ENCODE measurements at regions not wholly inside any gene's neighbourhood (a gene's known extent, or its start where the extent isn't known, plus 50 kb on each side); places are given as distances from the start of the nearest gene placed in this dataset.

DNA sequence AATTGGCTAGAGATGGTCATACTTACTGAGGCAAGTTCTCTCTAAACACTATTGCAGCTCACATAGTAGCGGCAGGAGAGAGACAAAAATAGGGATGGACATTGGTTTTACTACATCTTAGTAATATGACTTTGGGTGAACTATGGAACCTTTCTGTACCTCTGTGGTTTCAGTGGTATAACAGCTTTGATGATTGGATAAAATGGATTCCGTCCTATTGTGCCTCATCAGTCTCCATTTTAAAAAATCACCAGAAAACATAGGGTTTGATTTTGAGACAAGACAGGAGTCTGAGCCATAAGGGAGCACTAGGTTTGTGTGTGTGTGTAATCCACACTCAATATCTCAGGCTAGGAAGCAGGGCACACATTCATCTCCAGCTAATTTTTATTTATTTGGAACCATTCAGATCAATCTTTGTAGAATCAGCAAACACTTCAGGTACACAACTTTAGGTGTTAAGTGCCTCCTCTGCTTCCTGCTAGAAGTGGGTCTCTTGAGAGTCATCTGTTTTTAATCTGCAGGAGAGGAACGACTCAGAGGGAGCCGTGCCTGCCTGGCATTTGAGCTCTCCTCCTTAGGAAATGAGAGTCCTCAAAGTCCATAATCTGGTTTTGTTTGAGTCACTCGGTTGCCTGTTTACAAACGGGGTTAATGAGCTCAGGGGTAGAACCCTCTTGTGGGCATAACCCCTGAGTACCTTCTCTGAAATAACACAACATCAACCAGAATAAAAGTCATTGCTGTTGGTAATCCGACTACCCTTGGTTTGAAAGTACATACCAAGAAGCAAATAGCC, 238.5 kb upstream of the BOD1L1 start:
- DNase-seq (ENCODE audit: low read depth, low spot score), result no peak
- Histone ChIP-seq H3K27ac (ENCODE audit: low read length) (no peak overlapping the region), H3K4me1 (ENCODE audit: control insufficient read depth, insufficient read depth, low read length) (no peaks in the 10 kb centered on the region), H3K36me3 (ENCODE audit: control insufficient read depth, insufficient read depth, low read length) (no peaks in the 10 kb centered on the region), H3K4me3 (ENCODE audit: low read length) (no peak overlapping the region), H3K27me3 (ENCODE audit: control insufficient read depth, insufficient read depth, low read length) (no peaks in the 10 kb centered on the region), H3K9me3 (ENCODE audit: control insufficient read depth, insufficient read depth, low read length) (no peaks in the 10 kb centered on the region)
- WGBS (ENCODE audit: insufficient coverage, insufficient read length), result no CpG with 5 or more reads among the region's 7 CpGs

DNA sequence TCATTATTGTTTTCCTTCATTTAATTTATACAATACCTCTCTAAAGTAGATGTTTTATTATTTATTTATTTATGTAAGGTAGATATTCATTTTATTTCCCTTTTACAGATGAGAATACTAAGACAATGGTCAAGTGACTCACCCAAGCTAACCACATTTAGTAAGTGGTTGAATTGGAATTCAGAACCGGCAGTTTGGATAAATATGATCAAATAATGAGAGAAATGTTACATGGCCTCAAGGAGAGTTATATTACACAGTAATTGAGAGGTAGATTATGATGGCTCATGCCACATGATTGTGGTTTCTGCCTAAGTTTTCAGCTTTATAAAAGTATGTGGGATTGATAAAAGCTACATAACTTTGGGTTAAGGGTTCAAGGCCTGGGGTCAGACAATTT, 239.4 kb upstream of the BOD1L1 start:
- WGBS (ENCODE audit: insufficient coverage, insufficient read length), result no CpG with 5 or more reads among the region's 1 CpG
- no peaks in the 10 kb centered on the region for H3K9me3 ChIP-seq (ENCODE audit: control insufficient read depth, insufficient read depth, low read length)
- no peak for DNase-seq (ENCODE audit: low read depth, low spot score)

DNA sequence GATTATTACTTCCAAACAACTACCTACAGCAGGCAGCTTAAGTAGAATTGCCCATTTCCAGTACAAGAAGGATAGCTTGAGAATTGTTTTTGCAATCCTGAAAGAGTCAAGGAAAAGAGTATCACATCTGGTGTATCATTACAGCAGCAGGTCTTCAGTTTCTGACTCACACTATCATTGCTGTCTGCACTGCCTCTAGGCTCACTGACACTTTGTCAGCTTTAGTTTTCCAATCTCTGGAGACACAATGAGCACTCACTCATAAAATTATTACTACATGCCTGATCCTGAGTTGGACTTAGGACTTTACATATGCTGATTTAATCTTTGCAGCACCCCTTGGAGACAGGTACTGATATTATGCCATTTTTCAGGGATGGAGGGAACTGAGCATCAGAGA, 244.6 kb upstream of the BOD1L1 start:
- Histone ChIP-seq H3K9me3 (ENCODE audit: control insufficient read depth, insufficient read depth, low read length) (no peaks in the 10 kb centered on the region), H3K4me3 (ENCODE audit: low read length) (no peak overlapping the region), H3K36me3 (ENCODE audit: control insufficient read depth, insufficient read depth, low read length) (no peaks in the 10 kb centered on the region), H3K4me1 (ENCODE audit: control insufficient read depth, insufficient read depth, low read length) (no peaks in the 10 kb centered on the region), H3K27ac (ENCODE audit: low read length) (no peak overlapping the region), H3K27me3 (ENCODE audit: control insufficient read depth, insufficient read depth, low read length) (no peaks in the 10 kb centered on the region; the same call in 1 of the 2 replicates)
- no peak for DNase-seq (ENCODE audit: low read depth, low spot score)

More for the DNA sequence above, 239.4 kb upstream of the BOD1L1 start:
- H3K4me1 ChIP-seq (ENCODE audit: control insufficient read depth, insufficient read depth, low read length), result no peaks in the 10 kb centered on the region
- H3K27me3 ChIP-seq (ENCODE audit: control insufficient read depth, insufficient read depth, low read length), result no peaks in the 10 kb centered on the region
- H3K36me3 ChIP-seq (ENCODE audit: control insufficient read depth, insufficient read depth, low read length), result no peaks in the 10 kb centered on the region
- no peak overlapping the region for H3K27ac ChIP-seq (ENCODE audit: low read length)
- no peak overlapping the region for H3K4me3 ChIP-seq (ENCODE audit: low read length)

DNA sequence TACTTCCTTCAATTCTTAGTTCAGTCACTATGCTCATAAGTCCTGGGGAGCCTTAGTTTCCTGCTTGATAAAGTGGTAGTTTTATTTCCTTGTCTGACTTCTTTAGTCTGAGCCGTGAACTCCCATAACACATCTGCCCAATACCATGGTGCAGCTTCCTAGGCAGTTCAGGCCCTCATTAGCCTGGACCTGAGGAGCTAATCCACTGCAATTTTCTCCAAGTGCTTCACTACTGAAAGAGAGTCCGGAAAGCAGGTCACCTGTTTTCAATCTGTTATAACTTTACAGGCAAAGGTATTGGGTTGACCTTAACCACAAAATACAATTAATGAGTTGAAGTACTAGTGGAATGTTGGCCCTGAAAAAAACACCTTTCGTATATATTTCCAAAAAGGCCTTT, 245.4 kb upstream of the BOD1L1 start:
- no peaks in the 10 kb centered on the region for H3K36me3 ChIP-seq (ENCODE audit: control insufficient read depth, insufficient read depth, low read length)
- WGBS (ENCODE audit: insufficient coverage, insufficient read length), result no CpG with 5 or more reads among the region's 3 CpGs
- H3K4me1 ChIP-seq (ENCODE audit: control insufficient read depth, insufficient read depth, low read length), result no peaks in the 10 kb centered on the region
- no peak overlapping the region for H3K27ac ChIP-seq (ENCODE audit: low read length)
- no peaks in the 10 kb centered on the region for H3K9me3 ChIP-seq (ENCODE audit: control insufficient read depth, insufficient read depth, low read length)
- no peak for DNase-seq (ENCODE audit: low read depth, low spot score)
- no peaks in the 10 kb centered on the region; the same call in 1 of the 2 replicates for H3K27me3 ChIP-seq (ENCODE audit: control insufficient read depth, insufficient read depth, low read length)
- no peak overlapping the region for H3K4me3 ChIP-seq (ENCODE audit: low read length)

DNA sequence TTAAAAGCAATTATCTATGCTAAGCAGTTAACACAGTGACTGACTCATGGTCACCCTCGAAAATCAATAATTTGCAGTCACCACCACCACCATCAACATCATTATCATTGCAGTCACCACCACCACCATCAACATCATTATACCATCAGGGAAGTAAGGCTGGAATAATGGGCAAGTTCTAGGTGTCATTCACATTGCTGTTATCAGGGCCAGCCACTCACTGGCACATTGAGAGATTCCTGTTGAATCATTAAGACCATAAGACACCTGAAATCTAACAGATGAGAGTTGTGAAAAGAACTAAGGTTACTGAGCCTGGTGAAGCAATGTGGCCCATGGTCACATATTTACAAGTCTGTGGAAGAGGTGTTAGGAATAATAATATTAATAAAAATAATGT, 247.7 kb upstream of the BOD1L1 start:
- Histone ChIP-seq H3K9me3 (ENCODE audit: control insufficient read depth, insufficient read depth, low read length) (no peaks in the 10 kb centered on the region), H3K27ac (ENCODE audit: low read length) (no peak overlapping the region), H3K36me3 (ENCODE audit: control insufficient read depth, insufficient read depth, low read length) (no peaks in the 10 kb centered on the region), H3K4me1 (ENCODE audit: control insufficient read depth, insufficient read depth, low read length) (no peaks in the 10 kb centered on the region), H3K4me3 (ENCODE audit: low read length) (no peak overlapping the region), H3K27me3 (ENCODE audit: control insufficient read depth, insufficient read depth, low read length) (no peaks in the 10 kb centered on the region; the same call in 1 of the 2 replicates)
- DNase-seq (ENCODE audit: low read depth, low spot score), result no peak
- no CpG with 5 or more reads among the region's 1 CpG for whole genome bisulfite sequencing (ENCODE audit: insufficient coverage, insufficient read length)

DNA sequence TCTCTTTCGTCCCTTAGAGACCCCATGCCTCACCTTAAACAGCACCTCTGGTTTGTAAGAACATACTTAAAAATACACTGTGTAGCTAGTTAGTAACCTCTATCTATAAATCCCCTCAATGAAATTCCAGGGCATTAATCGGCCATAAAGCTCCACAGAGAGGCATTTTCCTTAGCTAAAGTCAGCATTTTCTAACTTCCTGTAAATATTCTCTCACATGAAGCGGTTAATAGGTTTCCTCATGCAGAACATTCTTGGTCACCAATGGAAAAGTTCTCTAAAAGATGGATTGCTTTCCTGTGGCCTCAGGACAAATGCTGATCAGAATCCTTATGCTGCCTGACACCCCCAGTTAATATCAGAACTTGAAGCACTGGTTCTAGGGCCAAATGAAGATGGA, 248.6 kb upstream of the BOD1L1 start:
- Histone ChIP-seq H3K4me3 (ENCODE audit: low read length) (no peak overlapping the region), H3K9me3 (ENCODE audit: control insufficient read depth, insufficient read depth, low read length) (no peaks in the 10 kb centered on the region), H3K27ac (ENCODE audit: low read length) (no peak overlapping the region), H3K36me3 (ENCODE audit: control insufficient read depth, insufficient read depth, low read length) (no peaks in the 10 kb centered on the region), H3K4me1 (ENCODE audit: control insufficient read depth, insufficient read depth, low read length) (no peaks in the 10 kb centered on the region), H3K27me3 (ENCODE audit: control insufficient read depth, insufficient read depth, low read length) (no peaks in the 10 kb centered on the region; the same call in 1 of the 2 replicates)
- no peak for DNase-seq (ENCODE audit: low read depth, low spot score)
- no CpG with 5 or more reads among the region's 3 CpGs for WGBS (ENCODE audit: insufficient coverage, insufficient read length)

DNA sequence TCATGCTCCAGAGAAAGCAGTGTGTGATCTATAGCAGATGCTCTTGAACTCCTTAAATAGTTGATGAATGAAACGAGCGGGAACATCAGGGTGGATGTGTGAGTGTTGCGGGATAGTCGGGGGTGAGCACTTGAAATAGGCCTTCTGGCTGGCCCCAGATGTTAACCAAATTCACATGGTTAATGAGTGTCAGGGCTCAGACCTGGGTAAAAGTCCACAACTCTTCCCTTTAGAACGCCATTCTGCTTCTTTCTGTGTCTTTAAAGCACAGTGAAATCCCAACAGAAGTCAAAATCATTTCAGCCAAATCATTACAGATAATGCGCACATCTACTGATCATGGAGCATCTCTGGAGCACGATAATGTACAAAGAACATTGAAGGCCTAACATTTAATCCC, 249.4 kb upstream of the BOD1L1 start:
- no peak overlapping the region for H3K4me3 ChIP-seq (ENCODE audit: low read length)
- WGBS (ENCODE audit: insufficient coverage, insufficient read length), result no CpG with 5 or more reads among the region's 7 CpGs
- DNase-seq (ENCODE audit: low read depth, low spot score), result no peak
- H3K36me3 ChIP-seq (ENCODE audit: control insufficient read depth, insufficient read depth, low read length), result no peaks in the 10 kb centered on the region
- no peak overlapping the region for H3K27ac ChIP-seq (ENCODE audit: low read length)
- H3K27me3 ChIP-seq (ENCODE audit: control insufficient read depth, insufficient read depth, low read length), result no peaks in the 10 kb centered on the region; the same call in 1 of the 2 replicates
- no peaks in the 10 kb centered on the region for H3K9me3 ChIP-seq (ENCODE audit: control insufficient read depth, insufficient read depth, low read length)
- no peaks in the 10 kb centered on the region for H3K4me1 ChIP-seq (ENCODE audit: control insufficient read depth, insufficient read depth, low read length)

DNA sequence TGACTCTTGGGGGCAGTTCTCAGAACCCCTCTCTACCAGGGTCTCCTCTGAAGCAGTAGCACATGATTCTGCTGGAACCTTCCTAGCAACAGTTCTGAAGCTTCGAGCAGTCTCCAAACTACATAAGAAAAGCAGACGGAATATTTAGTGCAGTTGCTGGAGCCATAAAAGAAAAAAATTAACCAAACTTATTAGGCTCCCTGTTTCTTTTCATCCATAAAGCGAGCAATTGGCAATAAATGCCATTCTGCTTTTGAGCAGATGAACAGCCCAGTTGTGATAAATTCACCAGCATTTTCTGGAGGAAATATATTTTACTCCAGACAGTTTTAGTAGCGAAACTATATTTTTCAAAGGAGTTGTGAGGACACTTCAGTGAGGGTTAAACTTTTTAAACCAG, 250.1 kb upstream of the BOD1L1 start:
- Histone ChIP-seq H3K9me3 (ENCODE audit: control insufficient read depth, insufficient read depth, low read length) (no peaks in the 10 kb centered on the region), H3K27ac (ENCODE audit: low read length) (no peak overlapping the region), H3K4me3 (ENCODE audit: low read length) (no peak overlapping the region), H3K27me3 (ENCODE audit: control insufficient read depth, insufficient read depth, low read length) (no peaks in the 10 kb centered on the region; the same call in 1 of the 2 replicates), H3K36me3 (ENCODE audit: control insufficient read depth, insufficient read depth, low read length) (no peaks in the 10 kb centered on the region), H3K4me1 (ENCODE audit: control insufficient read depth, insufficient read depth, low read length) (no peaks in the 10 kb centered on the region)
- no CpG with 5 or more reads among the region's 4 CpGs for WGBS (ENCODE audit: insufficient coverage, insufficient read length)
- DNase-seq (ENCODE audit: low read depth, low spot score), result no peak

DNA sequence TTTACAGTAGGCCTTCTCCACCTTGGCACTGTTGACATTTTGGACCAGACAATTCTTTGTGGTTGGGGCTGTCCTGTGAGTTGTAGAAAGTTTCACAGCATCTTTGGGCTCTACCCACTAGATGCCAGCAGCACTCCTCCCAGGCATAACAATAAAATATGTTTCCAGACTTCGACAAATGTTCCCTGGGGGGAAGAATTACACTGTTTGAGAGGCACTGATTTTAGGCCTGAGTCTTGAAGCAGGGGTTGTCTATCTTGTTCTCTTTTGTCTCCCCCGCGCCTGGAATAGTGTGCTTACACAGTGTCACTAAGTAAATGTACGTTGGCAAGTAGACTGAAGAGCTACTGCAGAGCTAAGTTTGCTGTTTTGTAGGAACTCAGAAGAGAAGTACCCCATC, 254.4 kb upstream of the BOD1L1 start:
- no peak for DNase-seq (ENCODE audit: low read depth, low spot score)
- no peaks in the 10 kb centered on the region for H3K36me3 ChIP-seq (ENCODE audit: control insufficient read depth, insufficient read depth, low read length)
- no peaks in the 10 kb centered on the region for H3K4me1 ChIP-seq (ENCODE audit: control insufficient read depth, insufficient read depth, low read length)
- WGBS (ENCODE audit: insufficient coverage, insufficient read length), result no CpG with 5 or more reads among the region's 4 CpGs
- no peaks in the 10 kb centered on the region for H3K9me3 ChIP-seq (ENCODE audit: control insufficient read depth, insufficient read depth, low read length)
- H3K27ac ChIP-seq (ENCODE audit: low read length), result no peak overlapping the region
- H3K4me3 ChIP-seq (ENCODE audit: low read length), result no peak overlapping the region
- H3K27me3 ChIP-seq (ENCODE audit: control insufficient read depth, insufficient read depth, low read length), result no peaks in the 10 kb centered on the region

DNA sequence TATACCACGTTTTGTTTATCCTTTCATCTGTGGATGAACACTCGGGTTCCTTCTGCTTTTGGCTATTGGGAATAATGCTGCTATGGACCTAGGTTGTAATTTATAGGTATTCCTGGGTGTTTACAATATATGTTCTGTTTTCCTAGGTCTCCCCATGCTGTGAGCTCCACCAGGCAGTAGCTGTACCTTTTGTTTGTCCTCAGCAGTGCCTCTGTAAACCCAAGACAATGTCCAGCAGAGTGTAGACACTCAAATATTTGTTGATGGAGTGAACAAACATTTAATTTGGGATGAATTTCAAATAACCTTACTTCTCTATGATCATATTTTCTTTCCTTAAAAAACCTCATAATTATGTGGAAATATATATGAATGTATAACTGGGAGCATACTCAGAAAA, 259.5 kb upstream of the BOD1L1 start:
- Histone ChIP-seq H3K4me1 (ENCODE audit: control insufficient read depth, insufficient read depth, low read length) (no peaks in the 10 kb centered on the region), H3K36me3 (ENCODE audit: control insufficient read depth, insufficient read depth, low read length) (no peaks in the 10 kb centered on the region), H3K9me3 (ENCODE audit: control insufficient read depth, insufficient read depth, low read length) (no peaks in the 10 kb centered on the region), H3K4me3 (ENCODE audit: low read length) (no peak overlapping the region), H3K27ac (ENCODE audit: low read length) (no peak overlapping the region), H3K27me3 (ENCODE audit: control insufficient read depth, insufficient read depth, low read length) (no peaks in the 10 kb centered on the region)
- WGBS (ENCODE audit: insufficient coverage, insufficient read length), result no CpG with 5 or more reads among the region's 2 CpGs
- DNase-seq (ENCODE audit: low read depth, low spot score), result no peak

DNA sequence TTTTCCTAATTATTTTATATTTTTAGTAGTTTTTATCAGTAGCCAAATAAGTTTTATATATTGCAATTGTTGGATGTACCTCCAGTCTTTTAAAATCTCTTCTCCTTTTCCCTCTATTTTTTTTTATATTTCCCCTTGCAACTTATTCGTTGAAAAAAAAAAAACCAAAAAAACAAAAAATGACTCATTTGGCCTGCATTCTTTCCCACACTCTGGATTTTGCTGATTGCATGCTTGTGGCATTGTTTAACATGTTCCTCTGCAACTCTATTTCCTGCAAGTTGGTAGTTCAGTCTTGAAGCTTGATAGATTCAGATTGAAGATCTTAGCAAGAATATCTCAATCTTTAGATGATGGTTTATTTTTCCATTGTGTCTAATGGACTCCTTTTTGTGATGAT, 260.6 kb upstream of the BOD1L1 start:
- Histone ChIP-seq H3K27ac (ENCODE audit: low read length) (no peak overlapping the region), H3K9me3 (ENCODE audit: control insufficient read depth, insufficient read depth, low read length) (no peaks in the 10 kb centered on the region), H3K4me3 (ENCODE audit: low read length) (no peak overlapping the region), H3K27me3 (ENCODE audit: control insufficient read depth, insufficient read depth, low read length) (no peaks in the 10 kb centered on the region), H3K36me3 (ENCODE audit: control insufficient read depth, insufficient read depth, low read length) (no peaks in the 10 kb centered on the region), H3K4me1 (ENCODE audit: control insufficient read depth, insufficient read depth, low read length) (no peaks in the 10 kb centered on the region)
- WGBS (ENCODE audit: insufficient coverage, insufficient read length), result no CpG with 5 or more reads among the region's 1 CpG
- DNase-seq (ENCODE audit: low read depth, low spot score), result no peak

Measured in iPS DF 6.9 (cell line).